SKM-1 treated with dmso at 0.1 percent for 144 hours (cell line): ENCODE measurements at regions not wholly inside any gene's neighbourhood (a gene's known extent, or its start where the extent isn't known, plus 50 kb on each side); places are given as distances from the start of the nearest gene placed in this dataset.

Source experiments
- DNase-seq: peaks from one replicate; lab custom pipeline; 2025; ENCODE audit not compliant: unreplicated experiment; lab: John Stamatoyannopoulos, UW

- DNase-seq: no peak
Measured at GRCh38 chr20:52864916-52865605, 107.1 kb upstream of the TSHZ2 start.

- DNase-seq: no peak
Measured at GRCh38 chr20:52859156-52859876, 112.8 kb upstream of the TSHZ2 start.

- DNase-seq: no peak
Measured at GRCh38 chr20:52852714-52853113, 119.4 kb upstream of the TSHZ2 start.

GRCh38 chr20:52847731-52848359 lies 124.3 kb upstream of the TSHZ2 start:
- DNase-seq: no peak

GRCh38 chr20:52847029-52847660 lies 125.0 kb upstream of the TSHZ2 start:
- DNase-seq: no peak

- no peak for DNase-seq
Measured at GRCh38 chr20:52845044-52845443, 127.1 kb upstream of the TSHZ2 start.

GRCh38 chr20:52843425-52843824 lies 128.7 kb upstream of the TSHZ2 start:
- no peak for DNase-seq

- no peak for DNase-seq
Measured at GRCh38 chr20:52841003-52841402, 131.2 kb upstream of the TSHZ2 start.

GRCh38 chr20:52840041-52840440 lies 132.1 kb upstream of the TSHZ2 start:
- DNase-seq: no peak

GRCh38 chr20:52838510-52839241 lies 133.5 kb upstream of the TSHZ2 start:
- DNase-seq: no peak

- no peak for DNase-seq
Measured at GRCh38 chr20:52837378-52837777, 134.8 kb upstream of the TSHZ2 start.

GRCh38 chr20:52833901-52834300 lies 138.3 kb upstream of the TSHZ2 start:
- no peak for DNase-seq

GRCh38 chr20:52832151-52832774 lies 139.9 kb upstream of the TSHZ2 start:
- DNase-seq: no peak

GRCh38 chr20:52830598-52830997 lies 141.6 kb upstream of the TSHZ2 start:
- DNase-seq: no peak

GRCh38 chr20:52829111-52829510 lies 143.0 kb upstream of the TSHZ2 start:
- no peak for DNase-seq

- DNase-seq: no peak
Measured at GRCh38 chr20:52828199-52828598, 144.0 kb upstream of the TSHZ2 start.

GRCh38 chr20:52826722-52827121 lies 145.4 kb upstream of the TSHZ2 start:
- no peak for DNase-seq

- no peak for DNase-seq
Measured at GRCh38 chr20:52826321-52826720, 145.8 kb upstream of the TSHZ2 start.

GRCh38 chr20:52824494-52825216 lies 147.5 kb upstream of the TSHZ2 start:
- DNase-seq: no peak

- DNase-seq: no peak
Measured at GRCh38 chr20:52823303-52823702, 148.9 kb upstream of the TSHZ2 start.
